Uterus (tissue), 3 donors: ENCODE measurements at regions not wholly inside any gene's neighbourhood (a gene's known extent, or its start where the extent isn't known, plus 50 kb on each side); places are given as distances from the start of the nearest gene placed in this dataset.

Experiments used
- DNase-seq, 2 donors: peaks; one replicate each; pipeline ENCODE4 v3.0.0-alpha.2; 2019 to 2020
- H3K27ac ChIP-seq, 2 donors: fragments of 200-600 bp; sonication (generic); 1 replicate in 1 of 2; 2 replicates in 1 of 2; pipeline ENCODE4 v1.5.1; 2016 to 2018
- H3K27me3 ChIP-seq, 2 donors: fragments of 200-600 bp; sonication (generic); one replicate each; pipeline ENCODE4 v1.5.1; 2018 to 2019; ENCODE audit warnings: control low read depth in 1 of 2
- H3K36me3 ChIP-seq, 2 donors: fragments of 200-600 bp; sonication (generic); one replicate each; pipeline ENCODE4 v1.5.1; 2019; ENCODE audit warnings: control low read depth in 1 of 2
- H3K4me1 ChIP-seq, 2 donors: fragments of 200-600 bp; sonication (generic); one replicate each; pipeline ENCODE4 v1.5.1; 2018 to 2019; ENCODE audit warnings: control low read depth in 1 of 2
- H3K4me3 ChIP-seq, 2 donors: fragments of 200-600 bp; sonication (generic); 1 replicate in 1 of 2; 2 replicates in 1 of 2; pipeline ENCODE4 v1.5.1; 2018 to 2019; ENCODE audit warnings: mild to moderate bottlenecking in 1 of 2
- H3K9me3 ChIP-seq, 2 donors: fragments of 200-600 bp; sonication (generic); one replicate each; pipeline ENCODE4 v1.5.1; 2019; ENCODE audit warnings: control low read depth in 1 of 2
- CTCF ChIP-seq, 4 experiments: fragments of 200-600 bp in 2 of 4; fragments of 450-650 bp in 2 of 4; sonication (generic) in 2 of 4; IDR thresholded peaks; one replicate each; pipeline ENCODE4 v1.5.1; 2016 to 2019; ENCODE audit warnings: antibody characterized with exemption in 4 of 4, mild to moderate bottlenecking in 2 of 4, moderate library complexity in 1 of 4
- POLR2A ChIP-seq, 2 donors: fragments of 450-650 bp; IDR thresholded peaks; one replicate each; pipeline ENCODE4 v1.6.1; 2016; ENCODE audit warnings: antibody characterized with exemption in 2 of 2, mild to moderate bottlenecking in 1 of 2, moderate library complexity in 1 of 2
- intact Hi-C: fragments of 100-400 bp; cut with DNase I; formaldehyde crosslinking; loops from one replicate; pipeline ENCODE4 v1.15.1; 2023; ENCODE audit warnings: low total_unique reads
- donor health status: DM: yes; HTN: yes; CAD: no.

GRCh38 chr7:11895337-11895736, 63.3 kb upstream of the THSD7A start:
- Histone ChIP-seq H3K4me1 (no peaks in the 10 kb centered on the region), H3K27ac (no peak overlapping the region), H3K27me3 (no peaks in the 10 kb centered on the region), H3K36me3 (no peaks in the 10 kb centered on the region), H3K9me3 (no peaks in the 10 kb centered on the region), H3K4me3 (no peak overlapping the region)
- intact Hi-C loops, result no loop called here
- no peak for DNase-seq
- TF ChIP-seq POLR2A (IDR thresholded peaks at IDR 0.05) (no peak), CTCF (IDR thresholded peaks at IDR 0.05) (no peak)

GRCh38 chr7:11896663-11897062, 64.7 kb upstream of the THSD7A start:
- no peaks in the 10 kb centered on the region for H3K9me3 ChIP-seq
- no peak overlapping the region for H3K27ac ChIP-seq
- TF ChIP-seq CTCF (IDR thresholded peaks at IDR 0.05), result no peak
- intact Hi-C loops, result no loop called here
- no peaks in the 10 kb centered on the region for H3K4me1 ChIP-seq
- no peaks in the 10 kb centered on the region for H3K36me3 ChIP-seq
- no peak for DNase-seq
- no peak overlapping the region for H3K4me3 ChIP-seq
- H3K27me3 ChIP-seq, result no peaks in the 10 kb centered on the region

DNA sequence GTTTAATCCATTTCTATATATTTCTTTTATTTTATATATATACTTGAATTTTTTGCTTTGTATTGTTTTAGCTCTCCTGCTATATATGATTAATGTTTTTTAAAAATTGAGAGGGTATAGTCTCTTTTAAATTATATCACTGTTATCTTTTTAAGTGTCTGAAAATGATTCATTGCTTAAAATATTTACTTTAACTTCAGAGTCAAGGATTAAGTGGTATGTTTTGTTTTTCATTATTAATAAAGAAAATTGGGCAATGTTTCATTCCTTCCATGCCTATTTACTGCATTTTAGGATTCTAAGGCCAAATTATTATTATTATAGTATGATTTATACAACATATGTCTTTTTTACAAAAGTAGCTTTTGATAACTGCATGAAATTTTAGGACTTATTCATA, 67.2 kb upstream of the THSD7A start:
- no peaks in the 10 kb centered on the region for H3K36me3 ChIP-seq
- intact Hi-C loops, result no loop called here
- TF ChIP-seq POLR2A (IDR thresholded peaks at IDR 0.05) (no peak), CTCF (IDR thresholded peaks at IDR 0.05) (no peak)
- no peaks in the 10 kb centered on the region for H3K27me3 ChIP-seq
- H3K4me3 ChIP-seq, result no peak overlapping the region
- no peak overlapping the region for H3K27ac ChIP-seq
- H3K4me1 ChIP-seq, result no peaks in the 10 kb centered on the region
- no peak for DNase-seq
- peaks cover 0 to 4% of the 10 kb centered on the region in 2 donors for H3K9me3 ChIP-seq

DNA sequence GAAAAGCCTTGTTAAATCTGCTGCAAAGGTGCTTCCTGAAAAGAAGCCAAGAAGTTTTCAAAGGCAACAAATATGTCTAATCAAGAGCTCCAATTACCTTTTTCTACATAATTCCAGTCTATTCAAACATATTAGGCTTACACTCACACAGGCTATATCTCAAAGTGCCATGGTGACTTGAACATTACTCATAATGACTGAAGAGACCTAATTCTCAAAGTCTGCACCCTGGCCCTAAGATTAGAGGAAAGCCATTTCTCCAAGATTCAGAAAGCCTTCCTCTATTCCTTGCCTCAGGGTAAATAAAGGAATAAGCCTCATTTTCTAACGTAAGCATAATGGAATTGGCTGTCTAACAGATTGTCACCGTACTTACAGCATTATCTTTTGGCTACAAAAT, 78.3 kb upstream of the THSD7A start:
- no peaks in the 10 kb centered on the region for H3K27me3 ChIP-seq
- no peaks in the 10 kb centered on the region for H3K4me1 ChIP-seq
- no peak overlapping the region for H3K27ac ChIP-seq
- DNase-seq, result no peak
- no peak overlapping the region for H3K4me3 ChIP-seq
- no peaks in the 10 kb centered on the region for H3K9me3 ChIP-seq
- no peaks in the 10 kb centered on the region for H3K36me3 ChIP-seq
- intact Hi-C loops, result no loop called here
- TF ChIP-seq POLR2A (IDR thresholded peaks at IDR 0.05) (no peak), CTCF (IDR thresholded peaks at IDR 0.05) (no peak)

GRCh38 chr7:11911900-11912299, 79.9 kb upstream of the THSD7A start:
- Histone ChIP-seq H3K27ac (no peak overlapping the region), H3K36me3 (no peaks in the 10 kb centered on the region), H3K4me1 (no peaks in the 10 kb centered on the region), H3K27me3 (no peaks in the 10 kb centered on the region), H3K9me3 (no peaks in the 10 kb centered on the region), H3K4me3 (no peak overlapping the region)
- no peak for DNase-seq
- intact Hi-C loops, result no loop called here
- TF ChIP-seq POLR2A (IDR thresholded peaks at IDR 0.05) (no peak), CTCF (IDR thresholded peaks at IDR 0.05) (no peak)
